CD8-positive, alpha-beta memory T cell (primary cell): ENCODE measurements at regions not wholly inside any gene's neighbourhood (a gene's known extent, or its start where the extent isn't known, plus 50 kb on each side); places are given as distances from the start of the nearest gene placed in this dataset.
"Not testable (repeated sequence)": the region's sequence is repeated elsewhere in the genome, so short reads cannot be mapped to it uniquely, and the experiment has no call there.

Source experiments
- CTCF ChIA-PET: fragments of 350-600 bp; sonication (Branson Sonifier 250); formaldehyde crosslinking; loops from one replicate; lab custom pipeline; 2021; ENCODE audit warnings: antibody characterized with exemption; lab: Charles Lee
- POLR2A ChIA-PET: fragments of 350-600 bp; sonication (Branson Sonifier 250); formaldehyde crosslinking; loops from one replicate; lab custom pipeline; 2021; ENCODE audit warnings: antibody characterized with exemption; lab: Charles Lee
- DNase-seq, 5 donors: peaks; one replicate each; pipeline versions ENCODE4 v3.0.0 to v3.0.0-alpha.2; 2020 to 2022; ENCODE audit warnings: mixed read lengths in 1 of 5
- H3K27ac ChIP-seq: one replicate; pipeline ENCODE4 v1.7.0; 2013; ENCODE audit warnings: low read depth, mild to moderate bottlenecking, low read length, moderate library complexity
- H3K27me3 ChIP-seq: 2 replicates; pipeline ENCODE4 v1.7.0; 2013; ENCODE audit warnings: low read length, mild to moderate bottlenecking; ENCODE audit not compliant: insufficient read depth, poor library complexity, severe bottlenecking
- H3K36me3 ChIP-seq: 2 replicates; pipeline ENCODE4 v1.7.0; 2013; ENCODE audit warnings: mild to moderate bottlenecking, low read length, moderate library complexity; ENCODE audit not compliant: insufficient read depth
- H3K4me1 ChIP-seq: 2 replicates; pipeline ENCODE4 v1.7.0; 2013; ENCODE audit warnings: mild to moderate bottlenecking, low read length, moderate library complexity; ENCODE audit not compliant: insufficient read depth
- H3K4me3 ChIP-seq: 2 replicates; pipeline ENCODE4 v1.7.0; 2013; ENCODE audit warnings: mild to moderate bottlenecking, low read length
- H3K9me3 ChIP-seq: 2 replicates; pipeline ENCODE4 v1.7.0; 2013; ENCODE audit warnings: mild to moderate bottlenecking, low read length
- H3K27ac Mint-ChIP-seq, 8 donors: one replicate each; pipeline ENCODE4 v1.8.0; 2020 to 2021; ENCODE audit warnings: mixed read lengths in 8 of 8, mild to moderate bottlenecking in 6 of 8, inconsistent platforms in 3 of 8, moderate library complexity in 3 of 8
- H3K27me3 Mint-ChIP-seq, 2 donors: one replicate each; pipeline ENCODE4 v1.8.0; 2020 to 2021; ENCODE audit warnings: mixed read lengths in 2 of 2, mild to moderate bottlenecking in 1 of 2, moderate library complexity in 1 of 2
- H3K36me3 Mint-ChIP-seq, 3 donors: one replicate each; pipeline ENCODE4 v1.8.0; 2020 to 2021; ENCODE audit warnings: mixed read lengths in 3 of 3, inconsistent platforms in 1 of 3, mild to moderate bottlenecking in 1 of 3
- H3K4me1 Mint-ChIP-seq, 3 donors: one replicate each; pipeline ENCODE4 v1.8.0; 2020 to 2021; ENCODE audit warnings: mixed read lengths in 3 of 3, inconsistent platforms in 1 of 3, mild to moderate bottlenecking in 1 of 3
- H3K4me3 Mint-ChIP-seq, 7 donors: one replicate each; pipeline ENCODE4 v1.8.0; 2020 to 2021; ENCODE audit warnings: mixed read lengths in 7 of 7, mild to moderate bottlenecking in 6 of 7, moderate library complexity in 4 of 7, inconsistent platforms in 2 of 7
- H3K9me3 Mint-ChIP-seq, 5 donors: one replicate each; pipeline ENCODE4 v1.8.0; 2020 to 2022; ENCODE audit warnings: mixed read lengths in 5 of 5, mild to moderate bottlenecking in 3 of 5, moderate library complexity in 2 of 5, inconsistent platforms in 1 of 5

- Mint-ChIP-seq H3K4me3 (no peak overlapping the region), H3K36me3 (no peaks in the 10 kb centered on the region), H3K27me3 (peaks cover 17 to 34% of the 10 kb centered on the region in 2 donors), H3K27ac (no peak overlapping the region), H3K4me1 (no peaks in the 10 kb centered on the region), H3K9me3 (peaks cover 0 to 3% (median 0%) of the 10 kb centered on the region in 5 donors)
- no peak overlapping the region for H3K4me3 ChIP-seq
- no peaks in the 10 kb centered on the region for H3K36me3 ChIP-seq
- POLR2A ChIA-PET, result no interaction called here
- no peaks in the 10 kb centered on the region for H3K4me1 ChIP-seq
- H3K27ac ChIP-seq, result no peak overlapping the region
- CTCF ChIA-PET, result no interaction called here
- H3K9me3 ChIP-seq, result no peaks in the 10 kb centered on the region
- no peak for DNase-seq
- no peaks in the 10 kb centered on the region for H3K27me3 ChIP-seq
Observed at GRCh38 chr10:118900617-118901016, 128.9 kb upstream of the NANOS1 start.

GRCh38 chr10:118901380-118901779, 128.1 kb upstream of the NANOS1 start:
- no peaks in the 10 kb centered on the region for H3K4me1 Mint-ChIP-seq
- no peaks in the 10 kb centered on the region for H3K36me3 Mint-ChIP-seq
- H3K4me1 ChIP-seq, result no peaks in the 10 kb centered on the region
- H3K27ac Mint-ChIP-seq, result no peak overlapping the region
- no peak overlapping the region for H3K27ac ChIP-seq
- no peaks in the 10 kb centered on the region for H3K9me3 ChIP-seq
- H3K27me3 Mint-ChIP-seq, result peaks cover 17 to 36% of the 10 kb centered on the region in 2 donors
- peaks cover 0 to 1% (median 0%) of the 10 kb centered on the region in 5 donors for H3K9me3 Mint-ChIP-seq
- no peak overlapping the region for H3K4me3 Mint-ChIP-seq
- H3K27me3 ChIP-seq, result no peaks in the 10 kb centered on the region
- ChIA-PET CTCF (no interaction called here), POLR2A (no interaction called here)
- DNase-seq, result no peak
- no peaks in the 10 kb centered on the region for H3K36me3 ChIP-seq
- no peak overlapping the region for H3K4me3 ChIP-seq

DNA sequence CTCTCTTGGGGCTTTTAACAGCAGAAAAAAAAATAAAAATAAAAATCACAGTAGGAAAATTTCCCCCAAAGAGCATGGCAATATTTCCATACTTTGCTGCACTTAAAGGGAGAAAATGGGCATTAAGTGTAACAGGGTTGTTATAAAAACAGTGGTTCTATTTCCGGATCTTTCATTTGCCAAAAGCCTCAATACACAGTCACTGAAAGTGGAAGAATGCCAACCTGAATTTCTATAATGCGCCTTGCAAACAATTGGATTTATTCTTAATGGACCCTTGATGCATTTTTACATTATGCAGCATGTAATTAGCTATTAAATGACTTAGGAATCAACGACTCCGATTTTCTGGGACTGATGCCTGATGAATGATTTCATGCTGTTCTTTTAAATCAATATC, 127.6 kb upstream of the NANOS1 start:
- ChIA-PET POLR2A (no interaction called here), CTCF (no interaction called here)
- H3K27ac Mint-ChIP-seq, result no peak overlapping the region
- no peaks in the 10 kb centered on the region for H3K4me1 Mint-ChIP-seq
- Histone ChIP-seq H3K27ac (no peak overlapping the region), H3K36me3 (no peaks in the 10 kb centered on the region), H3K4me3 (no peak overlapping the region), H3K9me3 (no peaks in the 10 kb centered on the region), H3K27me3 (no peaks in the 10 kb centered on the region), H3K4me1 (no peaks in the 10 kb centered on the region)
- no peak overlapping the region for H3K4me3 Mint-ChIP-seq
- no peak for DNase-seq
- H3K27me3 Mint-ChIP-seq, result peaks cover 17 to 36% of the 10 kb centered on the region in 2 donors
- peaks cover 0 to 1% (median 0%) of the 10 kb centered on the region in 5 donors for H3K9me3 Mint-ChIP-seq
- no peaks in the 10 kb centered on the region for H3K36me3 Mint-ChIP-seq

DNA sequence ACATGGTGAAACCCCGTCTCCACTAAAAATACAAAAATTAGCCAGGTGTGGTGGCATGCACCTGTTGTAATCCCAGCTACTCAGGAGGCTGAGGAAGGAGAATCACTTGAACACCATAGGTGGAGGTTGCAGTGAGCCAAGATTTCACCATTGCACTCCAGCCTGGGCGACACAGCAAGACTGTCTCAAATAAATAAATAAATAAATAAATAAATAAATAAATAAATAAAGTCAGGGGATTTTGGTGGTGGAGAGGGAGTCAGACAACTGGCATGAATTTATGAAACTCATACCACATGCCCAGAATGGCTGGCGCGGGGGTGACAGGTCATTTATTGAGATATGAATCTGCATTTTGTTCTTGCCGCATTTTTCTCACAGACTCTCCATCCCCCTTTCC, 126.9 kb upstream of the NANOS1 start:
- CTCF ChIA-PET, H3K4me3 Mint-ChIP-seq, H3K27ac Mint-ChIP-seq, H3K9me3 Mint-ChIP-seq, H3K36me3 Mint-ChIP-seq, H3K4me1 ChIP-seq, DNase-seq, H3K27ac ChIP-seq, H3K9me3 ChIP-seq, H3K4me3 ChIP-seq, H3K36me3 ChIP-seq, H3K27me3 ChIP-seq, H3K4me1 Mint-ChIP-seq, POLR2A ChIA-PET: not testable (repeated sequence)
- peaks cover 17 to 36% of the 10 kb centered on the region in 2 donors for H3K27me3 Mint-ChIP-seq

- Histone ChIP-seq H3K36me3 (no peaks in the 10 kb centered on the region), H3K9me3 (no peaks in the 10 kb centered on the region), H3K4me1 (no peaks in the 10 kb centered on the region), H3K27ac (no peak overlapping the region), H3K4me3 (no peak overlapping the region), H3K27me3 (no peaks in the 10 kb centered on the region)
- no peak for DNase-seq
- Mint-ChIP-seq H3K4me3 (no peak overlapping the region), H3K27ac (no peak overlapping the region), H3K9me3 (peaks cover 0 to 1% (median 0%) of the 10 kb centered on the region in 5 donors), H3K36me3 (no peaks in the 10 kb centered on the region), H3K4me1 (no peaks in the 10 kb centered on the region), H3K27me3 (peaks cover 17 to 36% of the 10 kb centered on the region in 2 donors)
- CTCF ChIA-PET, result no interaction called here
- POLR2A ChIA-PET, result no interaction called here
Observed at GRCh38 chr10:118903251-118903650, 126.3 kb upstream of the NANOS1 start.

- Mint-ChIP-seq H3K36me3 (no peaks in the 10 kb centered on the region), H3K9me3 (peaks cover 0 to 1% (median 0%) of the 10 kb centered on the region in 5 donors), H3K27me3 (peaks cover 17 to 36% of the 10 kb centered on the region in 2 donors), H3K27ac (no peak overlapping the region), H3K4me1 (no peaks in the 10 kb centered on the region), H3K4me3 (no peak overlapping the region)
- H3K4me1 ChIP-seq, result no peaks in the 10 kb centered on the region
- no peaks in the 10 kb centered on the region for H3K36me3 ChIP-seq
- ChIA-PET CTCF (no interaction called here), POLR2A (no interaction called here)
- no peaks in the 10 kb centered on the region for H3K27me3 ChIP-seq
- no peak overlapping the region for H3K4me3 ChIP-seq
- H3K27ac ChIP-seq, result no peak overlapping the region
- no peak for DNase-seq
- H3K9me3 ChIP-seq, result no peaks in the 10 kb centered on the region
Observed at GRCh38 chr10:118903691-118904090, 125.8 kb upstream of the NANOS1 start.

- H3K27me3 ChIP-seq, result no peaks in the 10 kb centered on the region
- ChIA-PET CTCF (no interaction called here), POLR2A (no interaction called here)
- no peak overlapping the region for H3K4me3 ChIP-seq
- Mint-ChIP-seq H3K4me3 (no peak overlapping the region), H3K9me3 (peaks cover 0 to 1% (median 0%) of the 10 kb centered on the region in 5 donors), H3K27me3 (peaks cover 17 to 36% of the 10 kb centered on the region in 2 donors), H3K27ac (no peak overlapping the region), H3K4me1 (no peaks in the 10 kb centered on the region), H3K36me3 (no peaks in the 10 kb centered on the region)
- no peak for DNase-seq
- no peaks in the 10 kb centered on the region for H3K4me1 ChIP-seq
- H3K9me3 ChIP-seq, result no peaks in the 10 kb centered on the region
- H3K27ac ChIP-seq, result no peak overlapping the region
- no peaks in the 10 kb centered on the region for H3K36me3 ChIP-seq
Observed at GRCh38 chr10:118904286-118904685, 125.2 kb upstream of the NANOS1 start.

- H3K27me3 ChIP-seq, result no peaks in the 10 kb centered on the region
- DNase-seq, result no peak
- Mint-ChIP-seq H3K4me3 (no peak overlapping the region), H3K9me3 (no peaks in the 10 kb centered on the region), H3K27ac (no peak overlapping the region), H3K36me3 (no peaks in the 10 kb centered on the region), H3K4me1 (no peaks in the 10 kb centered on the region), H3K27me3 (peaks cover 12 to 24% of the 10 kb centered on the region in 2 donors)
- H3K27ac ChIP-seq, result no peak overlapping the region
- CTCF ChIA-PET, result interaction anchor here (1.0 kb wide), 1 partner anchor 10 kb away, joined by 3 read pairs; no protein-coding TSS in a partner anchor
- POLR2A ChIA-PET, result no interaction called here
- no peaks in the 10 kb centered on the region for H3K9me3 ChIP-seq
- H3K36me3 ChIP-seq, result no peaks in the 10 kb centered on the region
- H3K4me3 ChIP-seq, result no peak overlapping the region
- no peaks in the 10 kb centered on the region for H3K4me1 ChIP-seq
Observed at GRCh38 chr10:118907051-118907450, 122.5 kb upstream of the NANOS1 start.
